ENCODE measurements at regions not wholly inside any gene's neighbourhood (a gene's known extent, or its start where the extent isn't known, plus 50 kb on each side); places are given as distances from the start of the nearest gene placed in this dataset.

GRCh38 chr2:215619022-215619958 lies 183.4 kb upstream of the FN1 start:
- Histone ChIP-seq H3K36me3 (ENCODE audit: control insufficient read depth, insufficient read depth, low read length) (no peaks in the 10 kb centered on the region), H3K4me3 (ENCODE audit: low read depth, low read length) (no peak overlapping the region), H3K27me3 (ENCODE audit: control insufficient read depth, insufficient read depth, low read length) (no peaks in the 10 kb centered on the region)
- ChIA-PET CTCF (interaction anchor here (0.7 to 1.0 kb wide), 3 partner anchors 25 to 495 kb away, joined by 3 to 5 read pairs (median 4); no protein-coding TSS in a partner anchor), POLR2A (no interaction called here)
- no peak for TF ChIP-seq CTCF (IDR thresholded peaks at IDR 0.05; ENCODE audit: insufficient read depth, low read depth, low read length)
- no peak for DNase-seq (ENCODE audit: low read depth)

- no peak for DNase-seq (ENCODE audit: low read depth)
- no peak for TF ChIP-seq CTCF (IDR thresholded peaks at IDR 0.05; ENCODE audit: insufficient read depth, low read depth, low read length)
- CTCF ChIA-PET: interaction anchor here (1.0 kb wide), 1 partner anchor 26 kb away, joined by 3 read pairs; no protein-coding TSS in a partner anchor
- Histone ChIP-seq H3K36me3 (ENCODE audit: control insufficient read depth, insufficient read depth, low read length) (no peaks in the 10 kb centered on the region), H3K27me3 (ENCODE audit: control insufficient read depth, insufficient read depth, low read length) (no peaks in the 10 kb centered on the region), H3K4me3 (ENCODE audit: low read depth, low read length) (no peak overlapping the region)
- POLR2A ChIA-PET: no interaction called here
Observed at GRCh38 chr2:215618145-215618544, 182.3 kb upstream of the FN1 start.

- Histone ChIP-seq H3K4me3 (ENCODE audit: low read depth, low read length) (no peak overlapping the region), H3K27me3 (ENCODE audit: control insufficient read depth, insufficient read depth, low read length) (no peaks in the 10 kb centered on the region), H3K36me3 (ENCODE audit: control insufficient read depth, insufficient read depth, low read length) (no peaks in the 10 kb centered on the region)
- no peak for DNase-seq (ENCODE audit: low read depth)
- CTCF ChIA-PET: no interaction called here
- no peak for TF ChIP-seq CTCF (IDR thresholded peaks at IDR 0.05; ENCODE audit: insufficient read depth, low read depth, low read length)
- POLR2A ChIA-PET: no interaction called here
Observed at GRCh38 chr2:215617060-215617824, 181.4 kb upstream of the FN1 start.

- no peak for TF ChIP-seq CTCF (IDR thresholded peaks at IDR 0.05; ENCODE audit: insufficient read depth, low read depth, low read length)
- POLR2A ChIA-PET: no interaction called here
- CTCF ChIA-PET: interaction anchor here (1.1 kb wide), 1 partner anchor 13 kb away, joined by 3 read pairs; no protein-coding TSS in a partner anchor
- Histone ChIP-seq H3K27me3 (ENCODE audit: control insufficient read depth, insufficient read depth, low read length) (no peaks in the 10 kb centered on the region), H3K4me3 (ENCODE audit: low read depth, low read length) (no peak overlapping the region), H3K36me3 (ENCODE audit: control insufficient read depth, insufficient read depth, low read length) (no peaks in the 10 kb centered on the region)
- DNase-seq (ENCODE audit: low read depth): no peak
Observed at GRCh38 chr2:215615803-215616174, 179.9 kb upstream of the FN1 start.

Data from BJ (cell line).